Neural cell (in vitro differentiated cells): ENCODE measurements at regions not wholly inside any gene's neighbourhood (a gene's known extent, or its start where the extent isn't known, plus 50 kb on each side); places are given as distances from the start of the nearest gene placed in this dataset.

Experiments
- POLR2AphosphoS5 ChIP-seq: IDR thresholded peaks from 2 replicates; pipeline ENCODE4 v1.6.1; 2012
- TAF1 ChIP-seq: IDR thresholded peaks from 2 replicates; pipeline ENCODE4 v1.6.1; 2012; ENCODE audit warnings: low read depth
- TF ChIP-seq, protein P1 (sequence below): fragments of 450-650 bp; IDR thresholded peaks from 2 replicates; pipeline ENCODE4 v1.5.1; 2014; ENCODE audit warnings: antibody characterized with exemption, mild to moderate bottlenecking, moderate library complexity; ENCODE audit not compliant: poor library complexity, severe bottlenecking

DNA sequence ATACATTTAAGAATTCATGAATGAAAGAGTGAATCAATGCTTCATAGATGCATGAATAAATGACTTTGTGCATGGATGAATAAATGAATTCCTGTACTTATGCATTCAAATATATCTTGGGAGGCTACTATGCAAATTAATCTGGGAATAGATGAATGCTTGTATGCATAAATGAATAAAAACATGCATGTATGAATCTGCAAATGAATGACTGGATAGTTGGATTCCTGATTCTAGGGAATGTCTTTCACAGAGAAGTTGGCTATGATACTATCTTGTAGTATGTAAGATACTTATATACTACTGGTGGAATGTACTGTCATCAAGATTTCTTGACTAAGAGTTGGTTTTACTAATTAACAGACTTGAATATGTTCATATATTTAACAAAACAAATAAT lies 75.3 kb upstream of the ASTN2 start:
- TF ChIP-seq, protein P1, sequence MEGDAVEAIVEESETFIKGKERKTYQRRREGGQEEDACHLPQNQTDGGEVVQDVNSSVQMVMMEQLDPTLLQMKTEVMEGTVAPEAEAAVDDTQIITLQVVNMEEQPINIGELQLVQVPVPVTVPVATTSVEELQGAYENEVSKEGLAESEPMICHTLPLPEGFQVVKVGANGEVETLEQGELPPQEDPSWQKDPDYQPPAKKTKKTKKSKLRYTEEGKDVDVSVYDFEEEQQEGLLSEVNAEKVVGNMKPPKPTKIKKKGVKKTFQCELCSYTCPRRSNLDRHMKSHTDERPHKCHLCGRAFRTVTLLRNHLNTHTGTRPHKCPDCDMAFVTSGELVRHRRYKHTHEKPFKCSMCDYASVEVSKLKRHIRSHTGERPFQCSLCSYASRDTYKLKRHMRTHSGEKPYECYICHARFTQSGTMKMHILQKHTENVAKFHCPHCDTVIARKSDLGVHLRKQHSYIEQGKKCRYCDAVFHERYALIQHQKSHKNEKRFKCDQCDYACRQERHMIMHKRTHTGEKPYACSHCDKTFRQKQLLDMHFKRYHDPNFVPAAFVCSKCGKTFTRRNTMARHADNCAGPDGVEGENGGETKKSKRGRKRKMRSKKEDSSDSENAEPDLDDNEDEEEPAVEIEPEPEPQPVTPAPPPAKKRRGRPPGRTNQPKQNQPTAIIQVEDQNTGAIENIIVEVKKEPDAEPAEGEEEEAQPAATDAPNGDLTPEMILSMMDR, result no peak
- no peak for TF ChIP-seq TAF1
- no peak for TF ChIP-seq POLR2AphosphoS5
